OCI-LY7 (cell line): ENCODE measurements at regions not wholly inside any gene's neighbourhood (a gene's known extent, or its start where the extent isn't known, plus 50 kb on each side); places are given as distances from the start of the nearest gene placed in this dataset.

Experiments
- CTCF ChIP-seq: fragments of 200-600 bp; sonication (generic); conservative IDR thresholded peaks from 2 replicates; pipeline ENCODE4 v1.5.1; 2014; ENCODE audit warnings: mild to moderate bottlenecking, antibody characterized with exemption, low read length, moderate library complexity, mixed read lengths
- EZH2phosphoT487 ChIP-seq: fragments of 200-600 bp; sonication (generic); IDR thresholded peaks from 2 replicates; pipeline ENCODE4 v1.6.1; 2018; ENCODE audit warnings: low read depth, borderline replicate concordance, mild to moderate bottlenecking, mixed run types, antibody characterized with exemption, low read length, moderate library complexity, mixed read lengths

GRCh38 chr2:75922191-75922590 lies 211.5 kb upstream of the GCFC2 start:
- no peak for TF ChIP-seq CTCF
- TF ChIP-seq EZH2phosphoT487 = no peak
